ENCODE measurements at regions not wholly inside any gene's neighbourhood (a gene's known extent, or its start where the extent isn't known, plus 50 kb on each side); places are given as distances from the start of the nearest gene placed in this dataset.

DNA sequence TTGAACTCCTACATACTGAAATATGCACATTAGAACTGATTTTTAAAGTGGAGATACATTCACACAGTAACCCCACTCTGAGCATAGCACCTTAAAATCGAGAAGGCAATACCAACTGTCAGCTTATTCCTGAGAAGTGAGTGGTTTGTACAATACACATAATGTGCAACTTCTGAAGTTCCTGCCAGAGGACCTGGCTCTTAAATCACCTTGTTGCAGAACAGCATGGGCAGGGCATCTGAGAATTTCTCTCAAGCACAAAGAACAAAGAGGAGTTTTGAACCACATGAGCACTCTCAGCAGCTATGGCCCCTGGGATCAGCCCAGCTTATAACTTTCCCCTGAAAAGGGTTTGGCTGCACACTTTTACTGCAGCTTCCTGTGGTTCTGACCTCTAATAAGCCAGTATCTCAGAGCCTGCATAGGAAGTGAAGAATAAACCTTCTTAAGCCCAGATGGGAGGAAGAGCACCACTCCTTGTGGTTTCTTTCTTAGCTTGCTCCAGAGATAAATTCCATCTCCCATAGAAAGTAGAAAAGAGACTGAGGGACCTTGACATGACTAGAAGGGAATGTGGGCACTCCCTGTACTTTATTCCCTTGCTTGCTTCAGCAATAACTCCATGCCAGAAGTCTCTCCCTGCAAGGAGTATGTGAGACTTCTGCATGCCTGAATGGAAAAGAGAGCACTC is 862.3 kb downstream of the SUCLG1 start:
- Histone ChIP-seq H3K4me1 (ENCODE audit: control insufficient read depth in 2 of 2, insufficient read depth in 2 of 2, low read length in 2 of 2) (no peaks in the 10 kb centered on the region), H3K4me3 (ENCODE audit: low read length) (no peak overlapping the region), H3K36me3 (ENCODE audit: control insufficient read depth in 2 of 3, insufficient read depth in 3 of 3, low read length in 3 of 3) (no peaks in the 10 kb centered on the region), H3K27me3 (ENCODE audit: control insufficient read depth in 2 of 2, insufficient read depth in 2 of 2, low read length in 2 of 2) (no peaks in the 10 kb centered on the region), H3K9me3 (ENCODE audit: control insufficient read depth in 2 of 3, low read length in 3 of 3) (no peaks in the 10 kb centered on the region), H3K27ac (ENCODE audit: low read depth, low read length) (no peak overlapping the region)
- ChIA-PET POLR2A (no interaction called here), CTCF (no interaction called here)
- no peaks in the 10 kb centered on the region for H3K36me3 Mint-ChIP-seq
- H3K4me3 Mint-ChIP-seq: no peak overlapping the region
- no peak overlapping the region for H3K27ac Mint-ChIP-seq
- DNase-seq: no peak
- no peaks in the 10 kb centered on the region for H3K4me1 Mint-ChIP-seq
- no peak for ATAC-seq
- H3K27me3 Mint-ChIP-seq: no peaks in the 10 kb centered on the region
- intact Hi-C loops (cut with micrococcal nuclease): no loop called here
- H3K9me3 Mint-ChIP-seq: peaks cover 0 to 17% (median 0%) of the 10 kb centered on the region in 11 donors

DNA sequence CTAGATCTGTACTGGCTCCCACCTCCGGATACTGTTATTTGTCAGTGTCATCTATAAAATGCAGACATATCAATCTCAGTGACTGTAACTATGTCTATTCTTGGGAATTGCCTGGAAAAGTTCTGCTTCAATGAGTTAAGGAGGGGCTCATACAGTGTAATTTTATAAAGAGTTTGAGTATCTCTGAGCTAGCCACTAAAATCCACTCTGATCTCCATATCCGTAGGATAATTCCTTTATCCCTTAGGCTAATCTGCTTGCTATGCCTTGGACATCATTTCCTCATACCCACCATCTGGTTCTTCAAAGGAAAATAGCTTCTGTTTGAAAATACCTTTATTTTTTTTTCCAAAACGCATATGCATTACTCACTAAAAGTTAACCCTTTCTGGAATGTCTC is 863.2 kb downstream of the SUCLG1 start:
- no peaks in the 10 kb centered on the region for H3K36me3 Mint-ChIP-seq
- POLR2A ChIA-PET: no interaction called here
- no peaks in the 10 kb centered on the region for H3K4me1 ChIP-seq (ENCODE audit: control insufficient read depth in 2 of 2, insufficient read depth in 2 of 2, low read length in 2 of 2)

DNA sequence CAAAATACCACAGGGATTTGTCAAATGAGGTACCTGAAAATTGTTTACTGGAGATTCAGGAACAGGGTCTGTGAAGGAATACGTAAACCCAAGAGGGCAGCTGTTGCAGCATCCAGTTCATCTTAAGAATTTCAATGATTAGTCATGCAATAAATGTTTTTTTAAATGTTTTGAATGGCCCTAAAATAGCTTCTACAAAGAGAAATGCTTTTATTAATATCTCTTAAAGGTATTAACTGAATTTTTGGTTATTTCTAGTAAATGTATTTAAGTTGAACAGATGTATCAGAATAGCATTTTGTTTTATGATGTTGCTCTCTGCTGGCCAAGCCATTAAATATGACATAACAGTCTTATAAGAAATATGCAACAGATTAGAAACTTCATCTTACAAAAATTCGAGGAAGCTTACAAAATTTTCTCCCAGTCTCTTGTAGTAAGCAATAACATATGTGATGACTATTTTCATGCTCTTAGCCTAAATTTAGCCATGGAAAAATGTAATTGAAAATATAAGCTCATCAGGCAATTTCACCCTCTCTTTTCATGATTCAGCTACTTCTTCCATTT is 863.9 kb downstream of the SUCLG1 start:
- CTCF ChIA-PET: no interaction called here
- Histone ChIP-seq H3K4me1 (ENCODE audit: control insufficient read depth in 2 of 2, insufficient read depth in 2 of 2, low read length in 2 of 2) (no peaks in the 10 kb centered on the region), H3K36me3 (ENCODE audit: control insufficient read depth in 2 of 3, insufficient read depth in 3 of 3, low read length in 3 of 3) (no peaks in the 10 kb centered on the region), H3K4me3 (ENCODE audit: low read length) (no peak overlapping the region), H3K9me3 (ENCODE audit: control insufficient read depth in 2 of 3, low read length in 3 of 3) (no peaks in the 10 kb centered on the region), H3K27me3 (ENCODE audit: control insufficient read depth in 2 of 2, insufficient read depth in 2 of 2, low read length in 2 of 2) (no peaks in the 10 kb centered on the region), H3K27ac (ENCODE audit: low read depth, low read length) (no peak overlapping the region)
- no peak for DNase-seq
- peaks cover 0 to 15% (median 0%) of the 10 kb centered on the region in 11 donors for H3K9me3 Mint-ChIP-seq
- no peak overlapping the region for H3K27ac Mint-ChIP-seq
- POLR2A ChIA-PET: no interaction called here
- H3K36me3 Mint-ChIP-seq: no peaks in the 10 kb centered on the region
- H3K27me3 Mint-ChIP-seq: no peaks in the 10 kb centered on the region
- intact Hi-C loops (cut with micrococcal nuclease): no loop called here
- ATAC-seq: no peak
- H3K4me1 Mint-ChIP-seq: no peaks in the 10 kb centered on the region
- H3K4me3 Mint-ChIP-seq: no peak overlapping the region

More for the DNA sequence above, 863.2 kb downstream of the SUCLG1 start:
- no peak for DNase-seq
- Mint-ChIP-seq H3K27ac (no peak overlapping the region), H3K27me3 (no peaks in the 10 kb centered on the region), H3K4me1 (no peaks in the 10 kb centered on the region), H3K4me3 (no peak overlapping the region), H3K9me3 (peaks cover 0 to 17% (median 0%) of the 10 kb centered on the region in 11 donors)
- no peaks in the 10 kb centered on the region for H3K36me3 ChIP-seq (ENCODE audit: control insufficient read depth in 2 of 3, insufficient read depth in 3 of 3, low read length in 3 of 3)
- H3K27ac ChIP-seq (ENCODE audit: low read depth, low read length): no peak overlapping the region
- no peaks in the 10 kb centered on the region for H3K9me3 ChIP-seq (ENCODE audit: control insufficient read depth in 2 of 3, low read length in 3 of 3)
- H3K27me3 ChIP-seq (ENCODE audit: control insufficient read depth in 2 of 2, insufficient read depth in 2 of 2, low read length in 2 of 2): no peaks in the 10 kb centered on the region
- no peak for ATAC-seq
- no peak overlapping the region for H3K4me3 ChIP-seq (ENCODE audit: low read length)
- CTCF ChIA-PET: no interaction called here
- intact Hi-C loops (cut with micrococcal nuclease): no loop called here

DNA sequence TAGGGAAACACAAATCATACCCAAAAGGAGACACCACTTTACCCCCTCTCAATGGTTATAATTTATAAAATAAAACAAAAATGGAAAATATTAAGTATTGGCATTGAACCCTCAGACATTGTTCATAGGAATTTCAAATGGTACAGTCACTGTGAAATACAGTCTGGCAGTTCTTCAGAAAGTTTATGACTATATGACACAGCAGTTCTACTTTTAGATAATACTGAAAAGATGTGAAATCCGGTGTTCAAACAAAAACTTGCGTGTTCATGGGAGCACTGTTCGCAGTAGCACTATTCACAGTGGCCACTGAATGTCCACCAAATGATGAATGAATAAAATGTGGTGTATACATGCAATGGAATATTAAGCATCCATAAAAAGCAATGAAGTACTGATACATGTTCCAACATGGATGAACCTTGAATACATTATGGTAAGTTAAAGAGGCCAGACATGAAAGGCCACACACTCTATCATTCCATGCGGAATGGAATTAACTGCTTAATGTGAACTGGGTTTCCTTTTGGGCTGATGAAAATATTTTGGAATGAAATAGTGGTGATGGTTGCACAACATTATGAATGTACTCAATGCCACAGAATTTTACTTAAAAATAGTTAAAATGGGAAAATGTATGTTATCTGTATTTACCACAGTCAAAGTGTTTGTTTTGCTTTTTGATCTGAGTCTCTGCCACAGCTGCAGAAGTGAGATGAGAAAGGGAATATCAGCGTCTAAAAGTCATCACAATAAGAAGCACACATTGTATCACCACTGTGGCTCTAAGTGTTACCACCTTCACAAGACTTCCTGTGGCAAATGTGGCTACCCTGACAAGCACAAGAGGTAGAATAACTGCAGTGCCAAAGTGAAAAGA is 864.6 kb downstream of the SUCLG1 start:
- H3K36me3 ChIP-seq (ENCODE audit: control insufficient read depth in 2 of 3, insufficient read depth in 3 of 3, low read length in 3 of 3): no peaks in the 10 kb centered on the region
- H3K4me1 Mint-ChIP-seq: no peaks in the 10 kb centered on the region
- CTCF ChIA-PET: no interaction called here

DNA sequence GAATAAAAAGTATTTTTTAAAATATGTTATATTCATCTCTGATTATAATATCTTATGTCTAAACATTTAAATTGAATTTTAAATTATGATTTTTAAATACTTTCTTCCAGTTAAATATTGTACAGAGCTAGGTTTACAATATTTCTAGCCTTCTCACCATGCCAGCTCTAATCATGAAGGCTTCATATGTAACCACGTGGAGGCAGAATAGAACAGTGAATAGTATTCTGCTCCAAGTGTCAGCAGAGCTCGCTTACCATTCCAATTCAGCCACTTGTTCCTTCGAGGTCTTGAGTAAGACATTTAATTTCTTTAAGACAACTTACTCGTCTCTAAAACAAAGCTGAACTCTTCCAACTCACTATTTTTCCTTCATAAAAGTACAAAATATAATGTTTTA is 871.8 kb downstream of the SUCLG1 start:
- no peaks in the 10 kb centered on the region for H3K4me1 Mint-ChIP-seq
- H3K27ac Mint-ChIP-seq: no peak overlapping the region
- H3K4me1 ChIP-seq (ENCODE audit: control insufficient read depth in 2 of 2, insufficient read depth in 2 of 2, low read length in 2 of 2): no peaks in the 10 kb centered on the region
- DNase-seq (no peak), ATAC-seq (no peak)
- ChIA-PET CTCF (no interaction called here), POLR2A (no interaction called here)
- H3K9me3 ChIP-seq (ENCODE audit: control insufficient read depth in 2 of 3, low read length in 3 of 3): no peaks in the 10 kb centered on the region
- H3K36me3 ChIP-seq (ENCODE audit: control insufficient read depth in 2 of 3, insufficient read depth in 3 of 3, low read length in 3 of 3): no peaks in the 10 kb centered on the region
- no peak overlapping the region for H3K4me3 ChIP-seq (ENCODE audit: low read length)
- H3K27me3 Mint-ChIP-seq: peaks cover 0 to 6% (median 0%) of the 10 kb centered on the region in 5 donors
- H3K4me3 Mint-ChIP-seq: no peak overlapping the region
- intact Hi-C loops (cut with micrococcal nuclease): no loop called here
- peaks cover 0 to 20% (median 3%) of the 10 kb centered on the region in 11 donors for H3K9me3 Mint-ChIP-seq
- H3K27ac ChIP-seq (ENCODE audit: low read depth, low read length): no peak overlapping the region
- H3K27me3 ChIP-seq (ENCODE audit: control insufficient read depth in 2 of 2, insufficient read depth in 2 of 2, low read length in 2 of 2): no peaks in the 10 kb centered on the region
- no peaks in the 10 kb centered on the region for H3K36me3 Mint-ChIP-seq

More for the DNA sequence above, 864.6 kb downstream of the SUCLG1 start:
- Histone ChIP-seq H3K4me1 (ENCODE audit: control insufficient read depth in 2 of 2, insufficient read depth in 2 of 2, low read length in 2 of 2) (no peaks in the 10 kb centered on the region), H3K4me3 (ENCODE audit: low read length) (no peak overlapping the region), H3K27ac (ENCODE audit: low read depth, low read length) (no peak overlapping the region), H3K27me3 (ENCODE audit: control insufficient read depth in 2 of 2, insufficient read depth in 2 of 2, low read length in 2 of 2) (no peaks in the 10 kb centered on the region), H3K9me3 (ENCODE audit: control insufficient read depth in 2 of 3, low read length in 3 of 3) (no peaks in the 10 kb centered on the region)
- Mint-ChIP-seq H3K9me3 (peaks cover 0 to 8% (median 0%) of the 10 kb centered on the region in 11 donors), H3K27me3 (no peaks in the 10 kb centered on the region), H3K27ac (no peak overlapping the region), H3K36me3 (no peaks in the 10 kb centered on the region), H3K4me3 (no peak overlapping the region)
- ATAC-seq (no peak), DNase-seq (no peak)
- intact Hi-C loops (cut with micrococcal nuclease): no loop called here
- POLR2A ChIA-PET: no interaction called here

DNA sequence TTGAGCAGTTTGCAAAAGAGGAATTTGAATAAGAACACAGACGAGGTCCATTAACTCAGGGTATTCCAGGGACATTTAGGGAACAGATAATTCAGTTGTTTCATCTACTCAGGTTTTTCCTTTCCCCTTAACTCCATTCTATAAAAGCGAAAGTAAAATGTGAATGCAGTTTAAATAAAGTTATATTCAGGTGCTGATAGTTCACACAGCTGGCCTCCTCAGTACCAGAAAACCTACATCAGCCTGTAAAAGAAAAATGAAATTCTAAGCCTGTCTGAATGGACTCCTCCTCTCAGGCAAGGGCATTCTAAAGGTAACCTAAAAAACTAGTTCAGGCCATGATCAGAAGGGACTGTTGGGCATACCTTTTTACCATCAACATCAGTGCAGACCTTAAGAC is 873.8 kb downstream of the SUCLG1 start:
- Histone ChIP-seq H3K4me1 (ENCODE audit: control insufficient read depth in 2 of 2, insufficient read depth in 2 of 2, low read length in 2 of 2) (no peaks in the 10 kb centered on the region), H3K36me3 (ENCODE audit: control insufficient read depth in 2 of 3, insufficient read depth in 3 of 3, low read length in 3 of 3) (no peaks in the 10 kb centered on the region), H3K27ac (ENCODE audit: low read depth, low read length) (no peak overlapping the region), H3K9me3 (ENCODE audit: control insufficient read depth in 2 of 3, low read length in 3 of 3) (no peaks in the 10 kb centered on the region), H3K4me3 (ENCODE audit: low read length) (no peak overlapping the region), H3K27me3 (ENCODE audit: control insufficient read depth in 2 of 2, insufficient read depth in 2 of 2, low read length in 2 of 2) (no peaks in the 10 kb centered on the region)
- intact Hi-C loops (cut with micrococcal nuclease): no loop called here
- H3K36me3 Mint-ChIP-seq: no peaks in the 10 kb centered on the region
- ATAC-seq: no peak
- ChIA-PET CTCF (no interaction called here), POLR2A (no interaction called here)
- H3K27me3 Mint-ChIP-seq: peaks cover 0 to 6% (median 0%) of the 10 kb centered on the region in 5 donors
- H3K4me3 Mint-ChIP-seq: no peak overlapping the region
- H3K4me1 Mint-ChIP-seq: no peaks in the 10 kb centered on the region
- H3K27ac Mint-ChIP-seq: no peak overlapping the region
- DNase-seq: no peak
- peaks cover 0 to 12% (median 3%) of the 10 kb centered on the region in 11 donors for H3K9me3 Mint-ChIP-seq
